Testis (tissue), 2 donors: ENCODE measurements at regions not wholly inside any gene's neighbourhood (a gene's known extent, or its start where the extent isn't known, plus 50 kb on each side); places are given as distances from the start of the nearest gene placed in this dataset.

Experiments used
- DNase-seq: peaks from one replicate; pipeline ENCODE4 v3.0.0-alpha.2; 2019
- H3K27ac ChIP-seq, 2 donors: fragments of 200-600 bp; sonication (generic); one replicate each; pipeline ENCODE4 v1.5.1; 2019
- H3K27me3 ChIP-seq: fragments of 200-600 bp; sonication (generic); one replicate; pipeline ENCODE4 v1.5.1; 2019
- H3K36me3 ChIP-seq: fragments of 200-600 bp; sonication (generic); one replicate; pipeline ENCODE4 v1.5.1; 2017; ENCODE audit warnings: low read depth; ENCODE audit errors: missing control alignments
- H3K4me1 ChIP-seq: fragments of 200-600 bp; sonication (generic); one replicate; pipeline ENCODE4 v1.5.1; 2019
- H3K4me3 ChIP-seq, 2 donors: fragments of 200-600 bp; sonication (generic); one replicate each; pipeline ENCODE4 v1.5.1; 2017 to 2019
- H3K9me3 ChIP-seq: fragments of 200-600 bp; sonication (generic); one replicate; pipeline ENCODE4 v1.5.1; 2017
- POLR2A ChIP-seq: fragments of 450-650 bp; IDR thresholded peaks from one replicate; pipeline ENCODE4 v1.6.1; 2017; ENCODE audit warnings: antibody characterized with exemption, mild to moderate bottlenecking, moderate library complexity
- WGBS, 2 donors: methylation state at CpG; one replicate each; pipeline ENCODE4 v1.1.5; 2018; 5-methylcytosine and 5-hydroxymethylcytosine counted together
- intact Hi-C: fragments of 100-400 bp; cut with DNase I; formaldehyde crosslinking; loops from one replicate; pipeline ENCODE4 v1.15.1; 2023; ENCODE audit warnings: low total_unique reads
- TF ChIP-seq, protein P1 (sequence below), 3 experiments: fragments of 450-650 bp in 2 of 3; fragments of 200-600 bp in 1 of 3; sonication (generic) in 1 of 3; IDR thresholded peaks; one replicate each; pipeline ENCODE4 v1.5.1; 2016 to 2019; ENCODE audit warnings: antibody characterized with exemption in 3 of 3, mild to moderate bottlenecking in 2 of 3, moderate library complexity in 1 of 3

DNA sequence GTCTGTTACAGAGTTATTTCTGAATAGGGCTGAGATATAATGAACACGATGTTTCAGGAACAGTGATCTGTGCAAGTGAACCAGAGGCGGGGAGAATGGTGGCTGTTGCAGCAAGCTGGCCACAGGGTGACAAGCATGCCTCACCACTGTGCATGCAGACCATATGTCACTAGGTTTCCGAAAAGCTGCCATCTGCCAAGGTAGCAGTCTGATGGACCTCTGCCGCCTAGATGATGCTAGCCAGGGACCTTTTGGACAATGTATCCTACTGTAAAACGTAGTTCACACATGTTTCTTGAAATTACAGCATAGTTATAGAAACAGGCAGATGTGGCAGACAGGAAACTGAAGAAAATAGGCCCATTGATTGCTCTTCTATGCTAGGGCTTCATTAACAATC is 204.2 kb upstream of the RRP15 start:
- Histone ChIP-seq H3K4me1 (no peaks in the 10 kb centered on the region), H3K9me3 (no peaks in the 10 kb centered on the region), H3K27me3 (no peaks in the 10 kb centered on the region), H3K4me3 (no peak overlapping the region), H3K36me3 (no peaks in the 10 kb centered on the region), H3K27ac (no peak overlapping the region)
- TF ChIP-seq, protein P1, sequence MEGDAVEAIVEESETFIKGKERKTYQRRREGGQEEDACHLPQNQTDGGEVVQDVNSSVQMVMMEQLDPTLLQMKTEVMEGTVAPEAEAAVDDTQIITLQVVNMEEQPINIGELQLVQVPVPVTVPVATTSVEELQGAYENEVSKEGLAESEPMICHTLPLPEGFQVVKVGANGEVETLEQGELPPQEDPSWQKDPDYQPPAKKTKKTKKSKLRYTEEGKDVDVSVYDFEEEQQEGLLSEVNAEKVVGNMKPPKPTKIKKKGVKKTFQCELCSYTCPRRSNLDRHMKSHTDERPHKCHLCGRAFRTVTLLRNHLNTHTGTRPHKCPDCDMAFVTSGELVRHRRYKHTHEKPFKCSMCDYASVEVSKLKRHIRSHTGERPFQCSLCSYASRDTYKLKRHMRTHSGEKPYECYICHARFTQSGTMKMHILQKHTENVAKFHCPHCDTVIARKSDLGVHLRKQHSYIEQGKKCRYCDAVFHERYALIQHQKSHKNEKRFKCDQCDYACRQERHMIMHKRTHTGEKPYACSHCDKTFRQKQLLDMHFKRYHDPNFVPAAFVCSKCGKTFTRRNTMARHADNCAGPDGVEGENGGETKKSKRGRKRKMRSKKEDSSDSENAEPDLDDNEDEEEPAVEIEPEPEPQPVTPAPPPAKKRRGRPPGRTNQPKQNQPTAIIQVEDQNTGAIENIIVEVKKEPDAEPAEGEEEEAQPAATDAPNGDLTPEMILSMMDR (IDR thresholded peaks at IDR 0.05) = no peak
- no peak for TF ChIP-seq POLR2A
- DNase-seq = no peak
- intact Hi-C loops = no loop called here
- 81% methylated on average over 5 of the region's 5 CpGs for WGBS, 2 donors

DNA sequence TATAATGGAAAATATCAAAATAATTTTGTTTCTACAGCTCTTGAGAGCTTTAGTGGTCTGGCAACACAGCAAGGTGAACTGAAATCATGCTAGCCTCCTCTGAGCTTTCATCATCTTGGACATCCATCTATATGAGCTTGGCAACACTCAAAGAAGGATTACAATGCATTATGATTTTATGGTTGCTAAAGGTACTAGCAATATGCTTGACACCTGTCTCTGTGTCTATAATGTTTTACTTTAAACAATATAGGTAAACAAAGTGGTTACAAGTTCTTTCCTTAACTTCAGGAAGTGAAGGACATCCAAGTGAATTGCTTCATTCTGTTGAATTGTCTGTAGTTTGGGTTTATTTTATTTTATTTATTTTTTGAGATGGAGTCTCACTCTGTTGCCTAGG is 203.7 kb upstream of the RRP15 start:
- H3K27ac ChIP-seq = no peak overlapping the region
- no peak overlapping the region for H3K4me3 ChIP-seq
- TF ChIP-seq POLR2A = no peak
- TF ChIP-seq, protein P1 (IDR thresholded peaks at IDR 0.05) = no peak
- H3K27me3 ChIP-seq = no peaks in the 10 kb centered on the region
- intact Hi-C loops = no loop called here
- no peaks in the 10 kb centered on the region for H3K36me3 ChIP-seq
- DNase-seq = no peak
- H3K4me1 ChIP-seq = no peaks in the 10 kb centered on the region
- H3K9me3 ChIP-seq = no peaks in the 10 kb centered on the region

DNA sequence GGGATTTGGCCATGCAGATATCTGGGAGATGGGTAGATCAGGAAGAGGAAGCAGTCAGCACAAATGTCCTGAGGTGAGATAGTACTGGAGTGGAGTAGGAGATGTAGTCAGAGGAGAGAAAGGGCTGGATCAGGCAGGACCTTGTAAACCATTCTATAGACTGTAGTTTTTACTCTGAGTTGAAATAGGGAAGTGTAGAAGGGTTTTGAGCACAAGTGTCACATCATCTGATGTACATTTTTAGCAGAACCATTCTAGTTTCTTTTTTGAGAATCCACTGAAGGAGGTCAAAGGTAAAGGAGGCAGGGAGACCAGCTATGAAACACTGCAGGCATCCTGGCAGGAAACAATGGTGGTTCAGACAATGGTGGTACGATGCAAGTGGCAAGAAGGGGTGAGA is 194.6 kb upstream of the RRP15 start:
- Histone ChIP-seq H3K27ac (no peak overlapping the region), H3K4me3 (no peak overlapping the region), H3K4me1 (no peaks in the 10 kb centered on the region), H3K9me3 (no peaks in the 10 kb centered on the region), H3K27me3 (no peaks in the 10 kb centered on the region), H3K36me3 (no peaks in the 10 kb centered on the region)
- intact Hi-C loops = no loop called here
- WGBS, 2 donors = 81 to 91% methylated on average over 1 of the region's 1 CpG
- DNase-seq = no peak
- no peak for TF ChIP-seq POLR2A
- TF ChIP-seq, protein P1 (IDR thresholded peaks at IDR 0.05) = no peak

DNA sequence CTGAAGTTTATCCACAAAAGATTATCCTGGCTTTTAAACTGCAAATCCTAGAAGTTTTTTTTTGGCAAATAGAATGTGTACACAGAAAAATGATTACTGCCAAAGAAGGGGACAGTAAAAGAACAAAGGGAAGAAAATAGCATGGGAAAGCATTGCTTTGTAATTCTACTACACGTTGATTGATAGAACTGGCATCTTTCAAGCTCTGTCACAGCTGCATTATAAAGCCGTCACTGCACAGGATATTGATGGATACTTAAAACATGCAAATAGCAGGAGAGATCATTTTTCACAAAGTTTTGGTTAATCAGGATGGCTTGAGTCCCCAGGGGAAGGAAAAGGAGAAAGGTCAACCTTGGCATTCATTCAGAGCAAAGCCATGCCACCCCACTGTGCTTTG is 183.7 kb upstream of the RRP15 start:
- no peaks in the 10 kb centered on the region for H3K36me3 ChIP-seq
- no peak overlapping the region for H3K27ac ChIP-seq
- TF ChIP-seq, protein P1 (IDR thresholded peaks at IDR 0.05) = no peak
- TF ChIP-seq POLR2A = no peak

DNA sequence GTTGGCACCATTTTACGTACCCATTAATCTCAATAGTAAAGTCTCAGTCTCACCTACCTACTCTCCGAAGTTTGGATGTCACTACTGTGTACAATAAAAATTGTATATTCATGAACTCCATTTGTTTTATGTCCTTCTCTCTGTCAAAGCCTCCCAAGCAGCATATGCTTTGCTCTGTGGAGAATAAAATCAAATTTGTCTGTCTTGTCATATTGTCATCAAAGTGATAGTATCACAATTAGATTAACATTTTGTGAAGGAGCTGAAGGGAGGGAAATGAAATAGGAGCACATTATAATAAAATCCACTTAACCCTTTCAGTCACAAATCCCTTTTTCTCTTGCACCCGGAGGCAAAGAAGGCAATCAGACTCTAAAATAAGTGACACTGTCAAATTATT is 177.1 kb upstream of the RRP15 start:
- H3K4me1 ChIP-seq = no peaks in the 10 kb centered on the region
- no peaks in the 10 kb centered on the region for H3K36me3 ChIP-seq
- intact Hi-C loops = no loop called here
- no peak for TF ChIP-seq POLR2A
- TF ChIP-seq, protein P1 (IDR thresholded peaks at IDR 0.05) = no peak
- H3K4me3 ChIP-seq = no peak overlapping the region
- no peaks in the 10 kb centered on the region for H3K27me3 ChIP-seq
- WGBS, 2 donors = 84 to 91% methylated on average over 3 of the region's 3 CpGs
- no peak for DNase-seq
- no peak overlapping the region for H3K27ac ChIP-seq
- H3K9me3 ChIP-seq = no peaks in the 10 kb centered on the region

More for the DNA sequence above, 183.7 kb upstream of the RRP15 start:
- H3K27me3 ChIP-seq = no peaks in the 10 kb centered on the region
- 58 to 74% methylated on average over 2 of the region's 2 CpGs for WGBS, 2 donors
- no peak overlapping the region for H3K4me3 ChIP-seq
- DNase-seq = no peak
- intact Hi-C loops = no loop called here
- no peaks in the 10 kb centered on the region for H3K9me3 ChIP-seq
- H3K4me1 ChIP-seq = no peaks in the 10 kb centered on the region
